Aorta (tissue), 5 donors: ENCODE measurements at regions not wholly inside any gene's neighbourhood (a gene's known extent, or its start where the extent isn't known, plus 50 kb on each side); places are given as distances from the start of the nearest gene placed in this dataset.

Experiments
- ATAC-seq: fragments of 200-7000 bp; cut with Tn5 transposase; one replicate; pipeline ENCODE4 v1.9.1; 2022; ENCODE audit warnings: moderate library complexity; ENCODE audit not compliant: low FRiP score
- DNase-seq, 2 donors: peaks; one replicate each; pipeline ENCODE4 v3.0.0-alpha.2; 2020
- H3K27ac ChIP-seq, 2 donors: one replicate each; pipeline ENCODE4 v1.5.1; 2013; ENCODE audit warnings: low read length in 2 of 2, mild to moderate bottlenecking in 2 of 2, moderate library complexity in 2 of 2, control low read depth in 1 of 2, inconsistent platforms in 1 of 2, low read depth in 1 of 2
- H3K27me3 ChIP-seq, 2 donors: one replicate each; pipeline ENCODE4 v1.6.1; 2013; ENCODE audit warnings: control low read depth in 1 of 2, low read length in 1 of 2, mild to moderate bottlenecking in 1 of 2, moderate library complexity in 1 of 2; ENCODE audit not compliant: insufficient read depth in 2 of 2, control insufficient read depth in 1 of 2
- H3K36me3 ChIP-seq, 2 donors: one replicate each; pipeline ENCODE4 v1.6.1; 2013; ENCODE audit warnings: control low read depth in 1 of 2, low read length in 1 of 2, mild to moderate bottlenecking in 1 of 2; ENCODE audit not compliant: insufficient read depth in 2 of 2, control insufficient read depth in 1 of 2
- H3K4me1 ChIP-seq, 2 donors: one replicate each; pipeline ENCODE4 v1.6.1; 2013; ENCODE audit warnings: low read length in 2 of 2, control low read depth in 1 of 2, mild to moderate bottlenecking in 1 of 2, moderate library complexity in 1 of 2; ENCODE audit not compliant: insufficient read depth in 2 of 2, control insufficient read depth in 1 of 2
- H3K4me3 ChIP-seq, 2 donors: one replicate each; pipeline ENCODE4 v1.5.1; 2013; ENCODE audit warnings: low read length in 2 of 2, control low read depth in 1 of 2, mild to moderate bottlenecking in 1 of 2
- H3K9me3 ChIP-seq: one replicate; pipeline ENCODE4 v1.6.1; 2013; ENCODE audit warnings: mild to moderate bottlenecking, low read length; ENCODE audit not compliant: control insufficient read depth
- WGBS, 2 donors: extraction: QIAGEN DNeasy Blood & Tissue Kit; methylation state at CpG; one replicate each; pipeline ENCODE4 v1.1.7; 2013; 5-methylcytosine and 5-hydroxymethylcytosine counted together
- intact Hi-C, 2 donors: fragments of 100-400 bp; cut with DNase I; formaldehyde crosslinking; loops; one replicate each; pipeline versions ENCODE4 v1.14.2 to v1.15.0; 2022
- donor health status: healthy with polysubstance abuse.
- donor health status: Bipolar disorder and iron deficiency.
- donor health status: DM: no; HTN: no; CAD: no.
- donor health status: DM: no; HTN: no; CAD: no.
- donor health status: DM: yes; HTN: yes; CAD: no.

DNA sequence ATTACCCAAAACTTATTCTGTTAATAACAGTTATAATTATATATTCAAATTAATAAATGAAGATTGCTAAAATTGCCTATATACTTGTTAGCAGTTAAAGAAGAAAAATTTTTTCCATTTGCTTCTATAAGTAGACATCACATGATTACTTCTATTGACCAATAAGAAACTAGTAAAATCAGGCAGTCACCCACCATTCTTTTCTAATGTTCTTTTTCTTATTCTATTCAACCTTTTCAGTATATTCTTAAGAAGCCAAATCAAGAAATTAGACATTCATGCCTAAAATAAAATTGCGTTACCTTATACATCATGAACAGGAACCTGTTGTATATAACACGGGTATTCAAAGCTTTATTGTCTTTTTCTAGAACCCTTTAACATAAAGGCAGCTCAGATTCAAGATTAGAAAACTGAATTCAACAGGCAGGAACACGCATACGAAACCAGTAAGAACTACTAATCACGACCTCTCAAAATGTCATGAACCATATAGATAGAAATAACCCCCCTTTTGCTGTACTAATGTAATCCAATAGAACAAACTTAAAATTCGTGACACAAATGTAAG, 568.1 kb upstream of the DIPK2B start:
- no peaks in the 10 kb centered on the region for H3K27me3 ChIP-seq
- H3K4me1 ChIP-seq, result no peaks in the 10 kb centered on the region
- no peak for ATAC-seq
- H3K27ac ChIP-seq, result no peak overlapping the region
- H3K36me3 ChIP-seq, result no peaks in the 10 kb centered on the region
- DNase-seq, result no peak
- H3K9me3 ChIP-seq, result no peaks in the 10 kb centered on the region
- peak overlapping the region; percentile 42 to 87 for H3K4me3 ChIP-seq
- 71 to 80% methylated on average over 6 of the region's 6 CpGs for WGBS, 2 donors
- intact Hi-C loops, result loop anchor here in 1 of 2 donors (10.0 kb wide), 1 partner anchor 54 kb away; no protein-coding TSS in a partner anchor

DNA sequence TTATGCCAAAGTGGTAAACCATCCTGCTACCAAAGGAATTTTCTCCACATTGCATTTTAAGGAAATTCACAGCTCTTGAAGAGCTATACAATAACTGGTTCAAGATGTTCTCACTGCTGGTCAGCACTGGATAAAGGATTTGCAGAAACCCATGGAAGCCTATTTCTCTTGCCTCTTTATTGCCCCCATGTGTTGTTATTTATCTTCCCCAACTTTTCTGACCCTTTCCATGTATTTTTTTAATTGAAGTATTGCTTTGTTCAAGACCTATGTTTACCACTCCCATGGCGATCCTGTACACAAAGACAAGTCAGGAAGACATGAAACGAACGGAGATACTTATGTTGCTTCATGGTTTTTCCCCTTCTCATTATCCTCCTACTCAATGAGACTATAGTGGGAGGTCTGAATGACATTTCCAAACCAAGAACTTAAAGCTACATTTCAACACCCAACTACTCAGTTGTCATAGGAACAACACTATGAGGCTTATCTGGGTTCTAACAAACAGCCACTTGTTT, 566.4 kb upstream of the DIPK2B start:
- no peaks in the 10 kb centered on the region for H3K27me3 ChIP-seq
- intact Hi-C loops, result loop anchor here in 1 of 2 donors (10.0 kb wide), 1 partner anchor 52 kb away; no protein-coding TSS in a partner anchor
- DNase-seq (no peak), ATAC-seq (no peak)
- no peaks in the 10 kb centered on the region for H3K36me3 ChIP-seq
- WGBS, 2 donors, result 66 to 86% methylated on average over 3 of the region's 3 CpGs
- H3K27ac ChIP-seq, result no peak overlapping the region
- no peaks in the 10 kb centered on the region for H3K4me1 ChIP-seq
- H3K9me3 ChIP-seq, result no peaks in the 10 kb centered on the region
- no peak overlapping the region for H3K4me3 ChIP-seq

DNA sequence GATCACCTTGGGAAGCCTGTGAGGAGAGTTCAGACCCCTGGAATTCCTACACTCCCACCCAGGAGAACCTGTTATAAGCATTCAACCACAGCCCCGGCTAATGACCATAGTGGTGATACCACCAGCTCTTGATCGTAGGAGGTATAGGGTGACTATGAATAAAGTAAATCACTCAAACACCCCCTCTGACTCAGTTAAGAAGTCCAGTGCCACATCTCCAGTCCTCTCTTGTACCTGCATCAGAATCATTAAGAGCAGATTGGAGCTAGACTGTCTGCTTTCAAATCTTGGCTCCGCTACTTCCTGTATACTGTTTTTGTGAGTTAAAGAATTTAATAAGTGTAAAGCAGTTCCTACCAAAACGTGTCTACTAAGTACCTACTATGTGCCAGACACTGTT, 565.1 kb upstream of the DIPK2B start:
- DNase-seq (no peak), ATAC-seq (no peak)
- no peak overlapping the region for H3K4me3 ChIP-seq
- no peaks in the 10 kb centered on the region for H3K9me3 ChIP-seq
- intact Hi-C loops, result loop anchor here in 1 of 2 donors (10.0 kb wide), 1 partner anchor 51 kb away; no protein-coding TSS in a partner anchor
- no peaks in the 10 kb centered on the region for H3K27me3 ChIP-seq
- no peaks in the 10 kb centered on the region for H3K36me3 ChIP-seq
- no peak overlapping the region for H3K27ac ChIP-seq
- WGBS, 2 donors, result 70 to 87% methylated on average over 4 of the region's 4 CpGs
- H3K4me1 ChIP-seq, result peaks cover 1 to 2% of the 10 kb centered on the region in 2 donors

- WGBS, 2 donors, result 3 to 38% methylated on average over 1 of the region's 1 CpG
- Histone ChIP-seq H3K27ac (no peak overlapping the region), H3K4me1 (peaks cover 1 to 2% of the 10 kb centered on the region in 2 donors), H3K4me3 (no peak overlapping the region), H3K27me3 (no peaks in the 10 kb centered on the region), H3K36me3 (no peaks in the 10 kb centered on the region), H3K9me3 (no peaks in the 10 kb centered on the region)
- intact Hi-C loops, result loop anchor here in 1 of 2 donors (10.0 kb wide), 1 partner anchor 50 kb away; no protein-coding TSS in a partner anchor
- no peak for DNase-seq
- ATAC-seq, result no peak
Measured at GRCh38 chrX:45765281-45765680, 564.6 kb upstream of the DIPK2B start.

- H3K4me3 ChIP-seq, result no peak overlapping the region
- no peak for ATAC-seq
- 67 to 85% methylated on average over 6 of the region's 6 CpGs for WGBS, 2 donors
- no peaks in the 10 kb centered on the region for H3K9me3 ChIP-seq
- no peak overlapping the region for H3K27ac ChIP-seq
- no peak for DNase-seq
- intact Hi-C loops, result loop anchor here in 1 of 2 donors (10.0 kb wide), 1 partner anchor 48 kb away; no protein-coding TSS in a partner anchor
- H3K27me3 ChIP-seq, result no peaks in the 10 kb centered on the region
- peaks cover 1 to 2% of the 10 kb centered on the region in 2 donors for H3K4me1 ChIP-seq
- H3K36me3 ChIP-seq, result peaks cover 0 to 3% of the 10 kb centered on the region in 2 donors
Measured at GRCh38 chrX:45762699-45763647, 562.3 kb upstream of the DIPK2B start.

GRCh38 chrX:45761920-45762319, 561.2 kb upstream of the DIPK2B start:
- no peak overlapping the region for H3K27ac ChIP-seq
- no peak for DNase-seq
- H3K36me3 ChIP-seq, result peaks cover 0 to 3% of the 10 kb centered on the region in 2 donors
- H3K4me1 ChIP-seq, result peaks cover 1 to 2% of the 10 kb centered on the region in 2 donors
- intact Hi-C loops, result loop anchor here in 1 of 2 donors (10.0 kb wide), 1 partner anchor 47 kb away; no protein-coding TSS in a partner anchor
- H3K4me3 ChIP-seq, result no peak overlapping the region
- 71 to 79% methylated on average over 4 of the region's 4 CpGs for WGBS, 2 donors
- H3K9me3 ChIP-seq, result no peaks in the 10 kb centered on the region
- no peak for ATAC-seq
- H3K27me3 ChIP-seq, result no peaks in the 10 kb centered on the region

DNA sequence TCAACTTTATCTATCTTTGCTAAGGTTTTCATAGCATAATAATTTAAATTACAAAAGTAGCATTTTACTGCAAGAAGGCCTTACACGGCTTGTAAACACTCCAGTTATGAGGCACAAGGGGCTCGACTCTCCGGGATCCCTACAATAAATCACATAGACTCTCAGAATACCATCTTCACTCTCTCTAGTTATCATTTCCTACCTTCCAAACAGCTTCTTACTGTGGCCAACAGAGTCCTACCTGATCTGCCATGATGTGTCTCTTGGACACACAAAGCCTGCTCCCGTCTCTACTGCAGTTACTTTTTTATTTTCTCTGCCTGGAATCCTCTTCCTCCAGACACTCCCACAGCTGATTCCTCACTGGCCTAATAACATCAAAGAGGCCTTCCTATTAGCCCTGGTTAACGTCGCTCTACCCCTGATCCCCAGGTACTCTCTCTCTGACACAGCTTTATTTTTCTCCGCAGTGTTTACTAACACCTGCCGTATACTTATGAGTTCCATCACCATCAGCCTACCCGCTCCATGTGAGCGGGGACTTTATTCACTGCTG, 559.6 kb upstream of the DIPK2B start:
- DNase-seq (no peak), ATAC-seq (no peak)
- intact Hi-C loops, result loop anchor here in 1 of 2 donors (10.0 kb wide), 1 partner anchor 45 kb away; no protein-coding TSS in a partner anchor
- Histone ChIP-seq H3K27me3 (no peaks in the 10 kb centered on the region), H3K4me1 (peaks cover 1 to 2% of the 10 kb centered on the region in 2 donors), H3K27ac (no peak overlapping the region), H3K36me3 (peaks cover 0 to 3% of the 10 kb centered on the region in 2 donors), H3K4me3 (no peak overlapping the region), H3K9me3 (no peaks in the 10 kb centered on the region)
- WGBS, 2 donors, result 85 to 90% methylated on average over 10 of the region's 10 CpGs

DNA sequence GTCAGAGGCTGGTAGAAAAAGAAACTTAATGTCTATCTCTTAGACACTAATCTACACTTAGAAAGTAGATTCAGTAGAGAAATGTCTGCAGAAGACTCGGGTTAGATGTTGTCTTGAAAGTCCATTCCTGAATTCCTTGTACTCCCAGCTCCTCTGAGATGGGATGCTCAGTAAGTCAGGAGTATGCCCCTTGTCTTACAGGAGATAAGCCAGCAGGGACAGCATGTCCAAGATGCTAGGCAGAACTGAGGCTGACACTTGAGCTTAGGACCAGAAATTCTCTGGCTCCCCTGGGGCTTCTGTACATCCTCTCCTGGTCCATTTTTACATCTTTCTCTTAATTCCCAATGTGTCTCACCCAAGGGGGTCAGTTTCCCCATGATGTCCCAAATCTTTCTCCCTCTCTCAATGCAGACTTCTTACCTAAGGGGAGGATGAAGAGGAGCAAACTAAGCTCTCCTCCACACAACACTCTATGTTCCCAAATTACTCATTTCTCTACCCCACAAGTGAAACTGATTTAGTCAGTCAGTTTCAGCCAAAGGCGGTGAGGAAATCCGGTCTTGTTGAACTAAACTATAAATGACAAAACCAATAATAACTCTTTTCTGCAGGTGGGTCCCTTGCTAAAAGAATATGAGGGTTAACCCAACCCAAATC, 558.2 kb upstream of the DIPK2B start:
- H3K4me3 ChIP-seq, result no peak overlapping the region
- 79 to 87% methylated on average over 3 of the region's 3 CpGs for WGBS, 2 donors
- peaks cover 0 to 3% of the 10 kb centered on the region in 2 donors for H3K36me3 ChIP-seq
- ATAC-seq, result no peak
- no peak for DNase-seq
- H3K27ac ChIP-seq, result no peak overlapping the region
- intact Hi-C loops, result no loop called here
- H3K9me3 ChIP-seq, result no peaks in the 10 kb centered on the region
- peaks cover 1 to 2% of the 10 kb centered on the region in 2 donors for H3K4me1 ChIP-seq
- H3K27me3 ChIP-seq, result no peaks in the 10 kb centered on the region
